Transverse colon (tissue), 4 donors: ENCODE measurements at regions not wholly inside any gene's neighbourhood (a gene's known extent, or its start where the extent isn't known, plus 50 kb on each side); places are given as distances from the start of the nearest gene placed in this dataset.

Experiments
- DNase-seq: peaks from one replicate; pipeline ENCODE4 v3.0.0-alpha.2; 2019
- H3K27ac ChIP-seq, 4 donors: fragments of 200-600 bp; sonication (generic); 2 replicates each; pipeline ENCODE4 v1.5.1; 2016 to 2018; ENCODE audit warnings: inconsistent platforms in 4 of 4
- H3K27me3 ChIP-seq: fragments of 200-600 bp; sonication (generic); 2 replicates; pipeline ENCODE4 v1.5.1; 2017; ENCODE audit warnings: inconsistent platforms
- H3K36me3 ChIP-seq, 4 donors: fragments of 200-600 bp; sonication (generic); 2 replicates each; pipeline ENCODE4 v1.5.1; 2017 to 2019; ENCODE audit warnings: inconsistent platforms in 4 of 4
- H3K4me1 ChIP-seq, 4 donors: fragments of 200-600 bp; sonication (generic); 2 replicates each; pipeline ENCODE4 v1.5.1; 2017 to 2020; ENCODE audit warnings: inconsistent platforms in 4 of 4
- H3K4me3 ChIP-seq, 4 donors: fragments of 200-600 bp; sonication (generic); 1 replicate in 1 of 4; 2 replicates in 3 of 4; pipeline versions ENCODE4 v1.5.1 to v1.6.1; 2017 to 2019; ENCODE audit warnings: inconsistent platforms in 4 of 4
- H3K9me3 ChIP-seq, 2 donors: fragments of 200-600 bp; sonication (generic); 2 replicates each; pipeline ENCODE4 v1.5.1; 2017 to 2019; ENCODE audit warnings: inconsistent platforms in 2 of 2
- CTCF ChIP-seq, 5 experiments: fragments of 200-600 bp in 3 of 5; fragments of 450-650 bp in 2 of 5; sonication (generic) in 3 of 5; IDR thresholded peaks; 1 replicate in 2 of 5; 2 replicates in 3 of 5; pipeline ENCODE4 v1.5.1; 2016 to 2017; ENCODE audit warnings: antibody characterized with exemption in 5 of 5, inconsistent platforms in 3 of 5, mild to moderate bottlenecking in 2 of 5, moderate library complexity in 1 of 5
- EP300 ChIP-seq: sonication (generic); formaldehyde crosslinking; IDR thresholded peaks from one replicate; pipeline ENCODE4 v1.6.1; 2017; ENCODE audit warnings: antibody characterized with exemption, low read depth
- POLR2A ChIP-seq: fragments of 450-650 bp; IDR thresholded peaks from one replicate; pipeline ENCODE4 v1.6.1; 2016; ENCODE audit warnings: antibody characterized with exemption, mild to moderate bottlenecking, moderate library complexity
- POLR2AphosphoS5 ChIP-seq, 3 donors: sonication (generic); formaldehyde crosslinking; IDR thresholded peaks; one replicate each; pipeline ENCODE4 v1.6.1; 2016; ENCODE audit warnings: antibody characterized with exemption in 3 of 3
- WGBS, 2 donors: methylation state at CpG; one replicate each; pipeline ENCODE4 v1.1.5; 2018; ENCODE audit warnings: low coverage in 1 of 2; 5-methylcytosine and 5-hydroxymethylcytosine counted together
- in situ Hi-C, 4 donors: fragments of 200-750 bp; cut with MboI; loops; one replicate each; pipeline versions ENCODE4 v1.15.0 to v1.15.1; 2017; ENCODE audit warnings: low sequenced_read_pairs in 3 of 4, low pct_ligation_motif_present in 1 of 4, low pct_unique_long_range_greater_than_20kb in 1 of 4
- intact Hi-C: fragments of 100-400 bp; cut with DNase I; formaldehyde crosslinking; loops from one replicate; pipeline ENCODE4 v1.15.1; 2023; ENCODE audit warnings: low total_unique reads

GRCh38 chr10:109698086-109698485, 225.2 kb downstream of the XPNPEP1 start:
- H3K4me1 ChIP-seq, result peaks cover 0 to 67% (median 29%) of the 10 kb centered on the region in 4 donors
- DNase-seq, result no peak
- H3K4me3 ChIP-seq, result no peak overlapping the region
- peak overlapping the region in 1 of 4 donors; percentile 11 for H3K27ac ChIP-seq
- 49% methylated on average over 5 of the region's 5 CpGs; no CpG with 5 or more reads in 1 of the 2 donors for WGBS, 2 donors
- no peaks in the 10 kb centered on the region for H3K36me3 ChIP-seq
- TF ChIP-seq EP300, result no peak
- TF ChIP-seq POLR2AphosphoS5 (IDR thresholded peaks at IDR 0.05), result no peak
- TF ChIP-seq CTCF (IDR thresholded peaks at IDR 0.05), result no peak
- no peak for TF ChIP-seq POLR2A
- in situ Hi-C loops (no loop called here), intact Hi-C loops (no loop called here)
- H3K9me3 ChIP-seq, result no peaks in the 10 kb centered on the region
- no peaks in the 10 kb centered on the region for H3K27me3 ChIP-seq

GRCh38 chr10:109696981-109697775, 226.1 kb downstream of the XPNPEP1 start:
- intact Hi-C loops (no loop called here), in situ Hi-C loops (no loop called here)
- Histone ChIP-seq H3K4me3 (no peak overlapping the region), H3K27ac (peak overlapping the region in 3 of 4 donors; percentile 29 to 53 (median 47)), H3K9me3 (no peaks in the 10 kb centered on the region), H3K36me3 (no peaks in the 10 kb centered on the region), H3K4me1 (peaks cover 0 to 62% (median 26%) of the 10 kb centered on the region in 4 donors), H3K27me3 (no peaks in the 10 kb centered on the region)
- WGBS, 2 donors, result 92% methylated on average over 5 of the region's 5 CpGs; no CpG with 5 or more reads in 1 of the 2 donors
- TF ChIP-seq POLR2AphosphoS5 (IDR thresholded peaks at IDR 0.05) (no peak), CTCF (IDR thresholded peaks at IDR 0.05) (no peak), EP300 (no peak), POLR2A (no peak)
- DNase-seq, result no peak

DNA sequence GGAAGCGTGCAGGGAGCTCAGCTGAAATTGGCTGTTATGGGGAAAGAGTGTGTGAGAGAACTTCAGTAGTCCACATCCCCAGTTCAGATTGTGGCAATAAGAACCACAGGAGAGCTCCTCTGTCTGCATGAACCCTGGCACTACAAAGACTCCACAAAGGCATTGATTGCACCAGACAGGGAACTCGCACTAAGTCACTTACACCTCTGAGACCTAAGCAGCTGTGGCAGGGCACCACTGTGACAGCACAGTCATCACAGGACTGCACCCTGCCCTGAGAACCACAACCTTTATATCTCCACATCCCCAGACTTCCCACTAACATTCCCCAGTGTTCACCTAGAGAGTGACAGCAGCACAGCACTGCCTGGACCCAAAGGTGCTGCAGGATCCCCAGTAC, 226.8 kb downstream of the XPNPEP1 start:
- H3K36me3 ChIP-seq, result no peaks in the 10 kb centered on the region
- H3K4me1 ChIP-seq, result peaks cover 0 to 57% (median 24%) of the 10 kb centered on the region in 4 donors
- TF ChIP-seq POLR2AphosphoS5 (IDR thresholded peaks at IDR 0.05), result no peak
- no peak overlapping the region for H3K4me3 ChIP-seq
- intact Hi-C loops, result no loop called here
- H3K27ac ChIP-seq, result peak overlapping the region; percentile 29 to 53 (median 44)
- no peaks in the 10 kb centered on the region for H3K9me3 ChIP-seq
- no peak for DNase-seq
- H3K27me3 ChIP-seq, result no peaks in the 10 kb centered on the region
- in situ Hi-C loops, result no loop called here
- WGBS, 2 donors, result 59 to 100% methylated on average over 1 to 2 of the region's 2 CpGs

- TF ChIP-seq POLR2AphosphoS5 (IDR thresholded peaks at IDR 0.05), result no peak
- TF ChIP-seq POLR2A, result no peak
- no peak for TF ChIP-seq CTCF (IDR thresholded peaks at IDR 0.05)
- TF ChIP-seq EP300, result no peak
- H3K4me1 ChIP-seq, result peaks cover 0 to 53% (median 22%) of the 10 kb centered on the region in 4 donors
- H3K27me3 ChIP-seq, result no peaks in the 10 kb centered on the region
- intact Hi-C loops, result no loop called here
- in situ Hi-C loops, result no loop called here
- H3K36me3 ChIP-seq, result no peaks in the 10 kb centered on the region
- H3K9me3 ChIP-seq, result no peaks in the 10 kb centered on the region
- H3K27ac ChIP-seq, result peak overlapping the region; percentile 29 to 53 (median 44)
- DNase-seq, result no peak
- H3K4me3 ChIP-seq, result no peak overlapping the region
Observed at GRCh38 chr10:109695988-109696387, 227.3 kb downstream of the XPNPEP1 start.
